Ectodermal cell (in vitro differentiated cells): ENCODE measurements at regions not wholly inside any gene's neighbourhood (a gene's known extent, or its start where the extent isn't known, plus 50 kb on each side); places are given as distances from the start of the nearest gene placed in this dataset.
"Not testable (repeated sequence)": the region's sequence is repeated elsewhere in the genome, so short reads cannot be mapped to it uniquely, and the experiment has no call there.

Experiments
- H3K27ac ChIP-seq: 2 replicates; pipeline ENCODE4 v1.7.0; 2013; ENCODE audit warnings: mild to moderate bottlenecking, low read depth, low read length; ENCODE audit not compliant: insufficient read depth, poor library complexity, severe bottlenecking
- H3K27me3 ChIP-seq: 2 replicates; pipeline ENCODE4 v1.7.0; 2013; ENCODE audit warnings: mild to moderate bottlenecking, low read length; ENCODE audit not compliant: insufficient read depth, control insufficient read depth, poor library complexity, severe bottlenecking
- H3K36me3 ChIP-seq: one replicate; pipeline ENCODE4 v1.7.0; 2013; ENCODE audit warnings: low read length; ENCODE audit not compliant: control insufficient read depth, insufficient read depth
- H3K4me1 ChIP-seq: one replicate; pipeline ENCODE4 v1.7.0; 2013; ENCODE audit warnings: low read length; ENCODE audit not compliant: control insufficient read depth, insufficient read depth
- H3K4me3 ChIP-seq: 2 replicates; pipeline ENCODE4 v1.7.0; 2013; ENCODE audit warnings: low read depth, low read length, control low read depth; ENCODE audit not compliant: insufficient read depth
- H3K9me3 ChIP-seq: 2 replicates; pipeline ENCODE4 v1.7.0; 2013; ENCODE audit warnings: mild to moderate bottlenecking, low read length, moderate library complexity; ENCODE audit not compliant: control insufficient read depth
- WGBS, 2 experiments: methylation state at CpG; one replicate each; pipeline ENCODE4 v1.1.7; 2013; ENCODE audit warnings: missing lambda C conversion rate in 2 of 2; 5-methylcytosine and 5-hydroxymethylcytosine counted together

DNA sequence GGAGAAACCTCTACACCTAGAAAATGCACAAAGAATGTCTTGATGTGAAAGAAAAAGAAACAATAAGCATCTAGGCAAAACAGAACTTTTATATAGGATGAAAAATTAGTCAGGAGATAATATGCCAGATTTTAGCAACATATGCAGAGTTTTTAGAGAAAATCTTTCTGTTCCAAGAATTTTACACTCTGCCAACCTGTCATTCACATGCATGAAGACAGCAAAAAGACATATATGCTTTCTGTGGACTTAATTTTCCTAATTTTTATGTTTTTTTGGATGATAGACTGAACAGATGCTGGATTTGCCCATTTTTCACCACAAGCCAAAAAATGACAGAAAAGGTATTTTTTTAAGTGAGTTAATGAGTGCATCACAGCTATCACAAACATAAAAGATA is 637.3 kb downstream of the TRIB2 start:
- Histone ChIP-seq H3K9me3 (peaks cover 2% of the 10 kb centered on the region), H3K36me3 (no peaks in the 10 kb centered on the region), H3K4me1 (no peaks in the 10 kb centered on the region), H3K27me3 (no peaks in the 10 kb centered on the region), H3K27ac (no peak overlapping the region), H3K4me3 (no peak overlapping the region)

DNA sequence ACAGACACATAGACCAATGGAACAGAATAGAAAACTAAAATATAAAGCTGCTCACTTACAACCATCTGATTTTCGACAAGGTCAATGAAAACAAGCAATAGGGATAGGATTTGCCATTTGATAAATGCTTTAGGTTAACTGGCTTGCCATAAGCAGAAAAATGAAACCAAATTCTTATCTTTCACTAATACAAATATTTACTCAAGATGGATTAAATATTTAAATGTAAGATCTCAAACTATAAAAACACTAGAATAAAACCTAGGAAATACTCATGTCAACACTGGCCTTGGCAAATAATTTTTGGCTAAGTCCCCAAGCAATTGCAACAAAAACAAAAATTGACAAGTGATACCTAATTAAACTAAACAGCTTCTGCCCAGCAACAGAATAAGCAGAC is 665.2 kb downstream of the TRIB2 start:
- WGBS, 2 experiments: 92% methylated on average over 1 of the region's 1 CpG; no CpG with 5 or more reads in 1 of the 2 experiments
- H3K4me3 ChIP-seq, H3K27ac ChIP-seq, H3K9me3 ChIP-seq, H3K36me3 ChIP-seq, H3K27me3 ChIP-seq, H3K4me1 ChIP-seq: not testable (repeated sequence)

DNA sequence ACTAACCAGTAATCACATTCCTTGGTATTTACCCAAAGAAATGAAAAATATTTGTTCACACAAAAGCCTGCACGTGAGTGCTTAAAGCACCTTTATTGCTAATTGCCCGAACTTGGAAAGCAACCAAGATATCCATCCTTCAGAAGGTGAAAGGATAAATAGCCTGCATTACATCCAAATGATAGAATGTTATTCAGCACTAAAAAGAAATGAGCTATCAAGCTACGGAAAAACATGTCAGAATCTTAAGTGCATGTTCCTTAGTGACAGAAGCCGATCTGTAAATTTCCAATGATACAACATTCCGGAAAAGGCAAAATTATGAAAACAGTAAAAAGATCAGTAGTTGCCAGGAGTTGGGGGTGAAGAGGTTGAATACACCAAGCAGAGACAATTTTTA is 672.4 kb downstream of the TRIB2 start:
- H3K4me3 ChIP-seq, H3K4me1 ChIP-seq, H3K9me3 ChIP-seq, H3K36me3 ChIP-seq, H3K27ac ChIP-seq, H3K27me3 ChIP-seq: not testable (repeated sequence)
- 88 to 90% methylated on average over 5 of the region's 5 CpGs for WGBS, 2 experiments

DNA sequence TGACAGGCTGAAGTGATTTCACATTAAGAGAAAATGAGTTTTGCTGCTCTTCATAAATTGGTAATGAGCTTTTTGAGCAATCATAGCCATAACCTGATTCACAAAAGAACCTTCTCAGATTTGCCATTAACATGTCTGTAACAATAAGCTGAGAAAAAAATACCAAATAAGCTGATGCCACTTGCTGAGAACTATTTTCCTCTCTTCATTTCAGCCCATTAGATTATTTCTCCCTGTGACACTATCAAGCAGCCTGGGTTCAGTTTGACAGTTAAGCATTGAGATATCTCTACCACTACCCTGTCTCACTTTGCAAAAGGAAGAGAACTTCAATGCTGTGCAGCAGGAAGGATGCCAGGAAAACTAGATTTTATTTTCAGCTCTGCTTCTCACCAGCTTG is 673.9 kb downstream of the TRIB2 start:
- Histone ChIP-seq H3K4me3 (no peak overlapping the region), H3K4me1 (no peaks in the 10 kb centered on the region), H3K9me3 (no peaks in the 10 kb centered on the region), H3K27me3 (no peaks in the 10 kb centered on the region), H3K36me3 (no peaks in the 10 kb centered on the region), H3K27ac (no peak overlapping the region)

GRCh38 chr2:13401312-13401711 is 684.6 kb downstream of the TRIB2 start:
- no peaks in the 10 kb centered on the region for H3K9me3 ChIP-seq
- no peaks in the 10 kb centered on the region for H3K27me3 ChIP-seq
- no peaks in the 10 kb centered on the region for H3K4me1 ChIP-seq
- H3K4me3 ChIP-seq: no peak overlapping the region
- no peak overlapping the region for H3K27ac ChIP-seq
- 31 to 77% methylated on average over 1 to 2 of the region's 2 CpGs for WGBS, 2 experiments
- H3K36me3 ChIP-seq: no peaks in the 10 kb centered on the region

GRCh38 chr2:13413989-13414388 is 697.3 kb downstream of the TRIB2 start:
- no peaks in the 10 kb centered on the region for H3K4me1 ChIP-seq
- H3K27ac ChIP-seq: no peak overlapping the region
- no peaks in the 10 kb centered on the region for H3K9me3 ChIP-seq
- no peaks in the 10 kb centered on the region for H3K36me3 ChIP-seq
- H3K27me3 ChIP-seq: no peaks in the 10 kb centered on the region
- no peak overlapping the region for H3K4me3 ChIP-seq
- 88 to 92% methylated on average over 1 of the region's 1 CpG for WGBS, 2 experiments

DNA sequence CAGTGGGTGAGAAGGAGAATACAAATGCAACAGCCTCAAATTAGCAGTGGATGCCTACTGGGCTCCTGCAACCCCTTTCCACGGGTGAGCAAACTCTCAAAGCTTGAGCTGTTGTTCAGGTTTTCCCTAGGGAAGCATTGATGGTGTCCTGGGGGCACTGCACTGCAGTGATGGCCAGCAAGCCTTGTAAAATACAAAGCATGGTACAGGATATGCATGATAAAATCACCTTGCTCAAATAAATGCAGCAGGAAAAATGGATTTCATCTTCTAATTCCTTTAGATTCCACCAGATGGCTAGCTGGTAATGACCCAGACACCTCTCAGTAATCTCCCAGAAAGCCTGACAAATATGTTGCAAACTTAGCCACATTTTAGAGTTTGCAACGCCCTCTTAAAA is 698.2 kb downstream of the TRIB2 start:
- Histone ChIP-seq H3K9me3 (no peaks in the 10 kb centered on the region), H3K36me3 (no peaks in the 10 kb centered on the region), H3K4me3 (no peak overlapping the region), H3K27ac (no peak overlapping the region), H3K27me3 (no peaks in the 10 kb centered on the region), H3K4me1 (no peaks in the 10 kb centered on the region)
- WGBS, 2 experiments: 44 to 46% methylated on average over 2 of the region's 2 CpGs

- no peaks in the 10 kb centered on the region for H3K4me1 ChIP-seq
- 76 to 90% methylated on average over 3 to 7 of the region's 7 CpGs for WGBS, 2 experiments
- H3K4me3 ChIP-seq: no peak overlapping the region
- no peaks in the 10 kb centered on the region for H3K9me3 ChIP-seq
- no peaks in the 10 kb centered on the region for H3K27me3 ChIP-seq
- H3K27ac ChIP-seq: no peak overlapping the region
- H3K36me3 ChIP-seq: no peaks in the 10 kb centered on the region
Measured at GRCh38 chr2:13433954-13434353, 717.2 kb downstream of the TRIB2 start.

DNA sequence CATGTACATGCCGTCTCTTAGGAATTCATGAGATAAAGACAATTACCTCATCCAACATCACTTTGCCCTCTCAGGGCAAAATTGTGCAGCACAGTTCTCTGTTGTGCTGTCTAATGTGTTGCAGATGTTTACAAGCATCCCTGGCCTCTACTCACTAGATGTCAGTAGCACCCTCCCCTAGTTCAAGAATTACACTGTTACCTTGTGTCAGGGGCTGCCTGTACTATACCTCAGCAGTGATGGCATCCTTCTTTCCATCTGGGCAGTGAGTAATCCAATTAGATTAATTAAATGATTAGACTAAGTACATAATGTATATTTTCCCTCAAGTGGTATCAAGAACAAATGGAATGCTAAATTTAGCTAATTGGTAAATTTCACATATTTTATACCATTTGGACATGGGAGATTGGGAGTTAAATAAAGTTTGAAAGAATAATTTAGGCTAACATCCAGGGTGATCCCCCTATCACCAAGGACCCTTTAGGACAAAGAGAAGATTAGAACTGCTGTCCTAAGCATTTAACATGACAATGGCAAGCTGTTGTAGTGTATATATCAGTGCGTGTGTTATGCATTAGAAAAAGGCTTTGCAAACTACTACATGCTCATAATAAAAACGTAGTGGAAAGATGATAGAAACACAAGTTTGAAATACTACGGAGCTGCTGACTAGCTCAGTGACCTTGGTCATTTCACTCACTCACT is 727.0 kb downstream of the TRIB2 start:
- not testable (repeated sequence) for H3K27ac ChIP-seq, H3K4me3 ChIP-seq, H3K27me3 ChIP-seq, H3K36me3 ChIP-seq, H3K4me1 ChIP-seq, H3K9me3 ChIP-seq
- WGBS, 2 experiments: 67 to 100% methylated on average over 1 to 3 of the region's 4 CpGs

DNA sequence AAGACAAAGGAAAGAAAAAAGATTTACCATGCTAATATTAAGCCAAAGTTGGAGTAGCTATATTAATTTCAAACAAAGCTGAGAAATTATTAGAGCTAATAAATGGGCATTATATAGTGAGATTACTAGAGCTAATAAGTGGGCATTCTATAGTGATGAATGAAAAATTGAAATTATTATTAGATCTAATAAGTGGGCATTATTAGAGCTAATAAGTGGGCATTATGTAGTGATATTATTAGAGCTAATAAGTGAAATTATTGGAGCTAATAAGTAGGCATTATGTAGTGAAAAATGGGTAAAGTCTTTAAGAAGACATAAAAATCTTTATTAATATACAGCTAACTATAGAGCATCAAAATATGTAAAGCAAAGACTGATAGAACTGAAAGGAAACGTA is 745.7 kb downstream of the TRIB2 start:
- H3K4me1 ChIP-seq: no peaks in the 10 kb centered on the region
- no peaks in the 10 kb centered on the region for H3K9me3 ChIP-seq
- H3K36me3 ChIP-seq: no peaks in the 10 kb centered on the region
- no peak overlapping the region for H3K4me3 ChIP-seq
- WGBS, 2 experiments: 58 to 92% methylated on average over 1 of the region's 1 CpG
- H3K27me3 ChIP-seq: no peaks in the 10 kb centered on the region
- no peak overlapping the region for H3K27ac ChIP-seq

DNA sequence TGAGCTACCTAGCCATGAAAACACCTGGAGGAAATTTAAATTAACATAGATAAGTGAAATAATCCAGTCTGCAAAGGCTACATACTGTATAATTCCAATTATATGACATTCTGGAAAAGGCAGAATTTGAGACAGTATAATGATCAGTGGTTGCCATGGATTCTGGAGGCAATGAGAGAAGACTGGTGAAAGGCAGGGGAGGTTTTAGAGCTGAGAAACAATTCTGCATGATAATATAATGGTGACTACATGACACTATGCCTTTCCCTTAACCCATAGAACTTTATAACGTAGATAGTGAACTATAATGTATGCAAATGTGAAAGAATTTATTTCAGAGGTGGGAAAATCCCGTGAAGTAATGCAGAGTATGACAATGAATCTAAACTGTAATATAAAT is 749.3 kb downstream of the TRIB2 start:
- H3K9me3 ChIP-seq: no peaks in the 10 kb centered on the region
- H3K27ac ChIP-seq: no peak overlapping the region
- no peaks in the 10 kb centered on the region for H3K27me3 ChIP-seq
- 80 to 83% methylated on average over 1 of the region's 2 CpGs for WGBS, 2 experiments
- H3K36me3 ChIP-seq: no peaks in the 10 kb centered on the region
- no peak overlapping the region for H3K4me3 ChIP-seq
- no peaks in the 10 kb centered on the region for H3K4me1 ChIP-seq
